ENCODE measurements at regions not wholly inside any gene's neighbourhood (a gene's known extent, or its start where the extent isn't known, plus 50 kb on each side); places are given as distances from the start of the nearest gene placed in this dataset.

DNA sequence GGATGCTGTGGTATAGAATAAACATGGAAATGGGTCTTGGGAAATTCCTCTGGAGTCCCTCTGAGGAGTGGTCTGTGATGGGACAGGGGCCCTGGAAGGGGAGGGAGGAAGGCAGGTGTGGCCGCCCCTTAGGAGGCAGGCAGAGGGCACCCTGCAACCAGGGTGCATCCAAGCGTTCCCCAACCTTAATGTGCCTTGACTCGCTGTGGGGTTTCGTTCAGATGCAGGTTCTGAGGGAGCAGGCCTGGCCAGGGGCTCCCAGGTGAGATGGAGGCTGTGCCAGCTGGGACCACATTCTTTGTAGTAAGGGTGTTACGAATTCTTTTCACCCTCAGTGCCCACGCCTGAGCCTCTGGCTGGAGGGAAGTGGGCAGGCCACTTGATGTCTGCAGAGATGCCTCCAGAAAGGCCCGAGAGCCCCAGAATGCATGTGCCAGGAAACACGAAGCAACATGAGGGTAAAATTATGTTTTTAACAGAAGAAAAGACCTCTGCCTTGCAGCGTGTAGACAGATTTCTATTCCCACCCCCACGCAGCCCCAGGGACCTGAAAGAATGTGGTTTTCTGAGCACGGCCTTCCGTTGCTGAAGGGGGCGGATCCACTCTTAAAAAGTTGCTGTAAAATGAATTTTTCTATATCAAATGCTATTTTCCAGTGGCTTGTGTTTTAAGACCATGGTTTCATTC is 150.4 kb upstream of the IER5L start:
- 0 out of 2 replicates have a peak, but pooled peaks cover 3% of the 10 kb centered on the region for H3K9me3 ChIP-seq
- no peak for DNase-seq
- H3K36me3 ChIP-seq = no peaks in the 10 kb centered on the region
- H3K4me3 ChIP-seq = no peak overlapping the region
- H3K27me3 ChIP-seq = no peaks in the 10 kb centered on the region

GRCh38 chr9:129327552-129328328 is 149.7 kb upstream of the IER5L start:
- Histone ChIP-seq H3K9me3 (0 out of 2 replicates have a peak, but pooled peaks cover 3% of the 10 kb centered on the region), H3K36me3 (no peaks in the 10 kb centered on the region), H3K27me3 (no peaks in the 10 kb centered on the region), H3K4me3 (no peak overlapping the region)
- DNase-seq = no peak

- DNase-seq = no peak
- Histone ChIP-seq H3K9me3 (0 out of 2 replicates have a peak, but pooled peaks cover 3% of the 10 kb centered on the region), H3K36me3 (no peaks in the 10 kb centered on the region), H3K27me3 (no peaks in the 10 kb centered on the region), H3K4me3 (no peak overlapping the region)
These were observed 148.3 kb upstream of the IER5L start for GRCh38 chr9:129326061-129327005.

GRCh38 chr9:129324808-129325502 is 146.9 kb upstream of the IER5L start:
- H3K4me3 ChIP-seq = no peak overlapping the region
- no peaks in the 10 kb centered on the region for H3K36me3 ChIP-seq
- H3K9me3 ChIP-seq = no peaks in the 10 kb centered on the region
- no peak for DNase-seq
- no peaks in the 10 kb centered on the region for H3K27me3 ChIP-seq

- Histone ChIP-seq H3K9me3 (no peaks in the 10 kb centered on the region), H3K4me3 (no peak overlapping the region), H3K36me3 (no peaks in the 10 kb centered on the region), H3K27me3 (no peaks in the 10 kb centered on the region)
- DNase-seq = no peak
These were observed 146.0 kb upstream of the IER5L start for GRCh38 chr9:129323999-129324553.

GRCh38 chr9:129323376-129323998 is 145.4 kb upstream of the IER5L start:
- Histone ChIP-seq H3K27me3 (no peaks in the 10 kb centered on the region), H3K4me3 (no peak overlapping the region), H3K9me3 (no peaks in the 10 kb centered on the region), H3K36me3 (no peaks in the 10 kb centered on the region)
- DNase-seq = no peak

- H3K36me3 ChIP-seq = no peaks in the 10 kb centered on the region
- no peak overlapping the region for H3K4me3 ChIP-seq
- no peaks in the 10 kb centered on the region for H3K9me3 ChIP-seq
- H3K27me3 ChIP-seq = no peaks in the 10 kb centered on the region
- no peak for DNase-seq
These were observed 144.7 kb upstream of the IER5L start for GRCh38 chr9:129322641-129323375.

DNA sequence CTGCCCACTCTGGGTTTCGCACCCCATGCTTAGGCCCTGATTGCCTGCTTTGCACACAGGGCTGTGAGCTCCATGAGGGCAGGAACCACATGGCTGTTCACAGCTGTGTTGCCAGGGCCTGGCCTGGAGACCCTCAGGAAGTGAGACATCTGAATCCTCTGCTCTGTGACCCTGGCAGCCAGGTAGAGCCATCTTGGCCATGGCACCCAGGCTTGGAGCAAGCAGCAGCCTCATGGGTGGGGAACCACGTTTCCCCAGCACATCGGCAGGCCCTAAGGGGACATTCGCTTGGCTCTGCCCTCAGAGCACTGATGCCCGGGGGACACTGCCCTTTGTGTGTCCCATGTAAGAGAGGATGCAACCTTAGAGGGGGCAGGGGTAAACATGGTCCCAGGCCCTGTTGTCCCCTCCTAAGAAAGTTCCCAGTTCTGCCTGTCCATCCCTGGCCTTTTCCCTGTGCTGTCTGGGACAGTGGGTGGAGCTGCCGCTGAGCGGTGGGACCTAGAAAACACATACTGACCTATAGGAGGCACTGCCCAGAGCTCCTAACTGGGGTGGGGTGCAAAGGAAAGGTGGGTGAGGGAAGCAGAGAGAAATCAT is 144.1 kb upstream of the IER5L start:
- DNase-seq = no peak
- Histone ChIP-seq H3K36me3 (no peaks in the 10 kb centered on the region), H3K9me3 (no peaks in the 10 kb centered on the region), H3K4me3 (no peak overlapping the region), H3K27me3 (no peaks in the 10 kb centered on the region)

DNA sequence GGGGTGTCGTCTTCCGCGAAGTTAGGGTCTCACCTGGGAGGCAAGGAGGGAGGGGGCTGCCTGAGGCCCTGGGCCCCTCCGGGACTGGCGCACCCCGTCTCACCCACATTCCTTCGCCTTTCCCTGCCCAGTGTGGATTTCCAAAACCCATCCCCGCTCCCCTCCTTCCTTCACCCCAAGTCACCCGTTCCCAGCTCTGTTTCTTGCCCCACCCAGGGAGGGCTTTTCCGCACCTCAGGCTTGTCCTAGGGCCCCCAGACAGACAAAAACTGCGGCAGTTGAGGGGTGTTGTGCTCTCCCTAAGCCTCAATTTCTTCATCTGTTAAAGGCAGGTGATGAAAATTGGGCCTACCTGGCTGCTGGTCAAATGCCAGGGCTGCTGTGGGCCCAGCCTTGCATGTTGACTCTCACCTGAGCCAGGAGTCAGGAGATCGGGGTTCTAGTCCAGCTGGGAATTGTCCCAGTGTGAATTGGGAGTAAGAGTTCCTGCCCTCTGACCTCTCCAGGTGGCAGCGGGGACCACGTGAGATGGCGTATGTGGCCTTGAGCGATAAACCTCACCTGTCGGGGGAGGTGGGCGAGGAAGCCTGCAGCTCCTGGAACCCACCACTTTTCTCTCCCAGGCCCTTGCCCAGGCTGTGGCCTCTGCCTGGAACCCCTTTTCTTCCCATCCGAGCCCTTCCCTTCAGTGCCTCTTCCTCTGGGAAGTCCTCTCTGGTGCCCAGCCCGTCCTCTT is 143.4 kb upstream of the IER5L start:
- Histone ChIP-seq H3K27me3 (no peaks in the 10 kb centered on the region), H3K9me3 (no peaks in the 10 kb centered on the region), H3K36me3 (no peaks in the 10 kb centered on the region), H3K4me3 (no peak overlapping the region)
- DNase-seq = no peak

GRCh38 chr9:129320575-129321285 is 142.7 kb upstream of the IER5L start:
- Histone ChIP-seq H3K27me3 (no peaks in the 10 kb centered on the region), H3K4me3 (no peak overlapping the region), H3K9me3 (no peaks in the 10 kb centered on the region), H3K36me3 (no peaks in the 10 kb centered on the region)
- DNase-seq = no peak

DNA sequence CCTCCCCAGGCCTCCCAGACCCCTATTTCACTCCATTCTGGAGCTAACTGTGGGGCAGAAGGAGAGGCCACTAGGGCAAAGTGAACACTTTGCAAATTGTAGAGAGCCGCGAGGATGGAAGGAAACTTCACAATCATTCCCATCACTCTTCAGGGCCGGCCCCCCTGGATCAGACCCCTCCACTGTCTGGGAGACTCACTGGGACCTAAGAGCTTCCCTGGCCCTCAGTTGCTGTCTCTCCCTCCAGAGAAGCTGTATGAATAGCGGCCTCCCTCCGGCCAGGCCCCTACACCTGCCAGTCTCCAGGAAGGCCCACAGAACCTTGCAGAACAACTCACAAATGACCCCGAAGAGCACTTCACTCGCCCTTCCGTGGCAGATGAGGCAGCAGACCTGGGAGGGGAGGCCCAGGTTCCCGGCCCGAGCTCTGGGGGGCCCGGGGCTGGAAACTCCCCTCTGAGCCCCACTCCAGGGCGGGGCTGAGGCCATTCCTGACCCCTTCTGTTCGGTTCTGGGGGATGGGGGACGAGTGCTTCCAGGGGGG is 141.9 kb upstream of the IER5L start:
- H3K36me3 ChIP-seq = no peaks in the 10 kb centered on the region
- no peaks in the 10 kb centered on the region for H3K27me3 ChIP-seq
- no peak for DNase-seq
- H3K9me3 ChIP-seq = no peaks in the 10 kb centered on the region
- no peak overlapping the region for H3K4me3 ChIP-seq

- Histone ChIP-seq H3K36me3 (no peaks in the 10 kb centered on the region), H3K9me3 (no peaks in the 10 kb centered on the region), H3K27me3 (no peaks in the 10 kb centered on the region), H3K4me3 (no peak overlapping the region)
- DNase-seq = no peak
These were observed 141.2 kb upstream of the IER5L start for GRCh38 chr9:129319076-129319937.
